PC-3 (cell line): ENCODE measurements at regions not wholly inside any gene's neighbourhood (a gene's known extent, or its start where the extent isn't known, plus 50 kb on each side); places are given as distances from the start of the nearest gene placed in this dataset.

Experiments used
- EZH2 ChIP-seq: fragments of 300-600 bp; sonication (generic); IDR thresholded peaks from one replicate; pipeline ENCODE4 v1.6.1; 2017; ENCODE audit warnings: antibody characterized with exemption, mild to moderate bottlenecking, low read length; ENCODE audit not compliant: unreplicated experiment
- TF ChIP-seq, protein P1 (sequence below): fragments of 300-600 bp; sonication (generic); conservative IDR thresholded peaks from 2 replicates; pipeline ENCODE4 v1.5.1; 2017; ENCODE audit warnings: antibody characterized with exemption, low read depth, mild to moderate bottlenecking, low read length

DNA sequence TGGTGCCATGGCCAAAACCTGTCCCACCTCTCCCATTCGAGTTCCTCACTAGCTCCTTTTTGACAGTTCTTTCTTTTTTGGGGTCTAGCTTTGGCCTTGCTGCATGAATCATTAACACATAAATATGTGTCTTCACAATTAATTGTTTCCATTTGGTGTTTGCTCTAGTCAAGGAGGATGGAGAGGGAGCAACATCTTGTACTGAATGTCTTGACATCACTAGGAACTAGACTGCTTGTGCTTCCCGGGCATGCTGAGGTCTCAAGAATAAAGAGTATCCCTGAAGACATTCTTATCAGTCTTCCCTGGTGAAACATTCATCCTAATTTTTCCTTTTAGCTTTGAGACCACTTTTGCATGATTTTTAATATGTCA lies 77.0 kb upstream of the ESR1 start:
- TF ChIP-seq, protein P1, sequence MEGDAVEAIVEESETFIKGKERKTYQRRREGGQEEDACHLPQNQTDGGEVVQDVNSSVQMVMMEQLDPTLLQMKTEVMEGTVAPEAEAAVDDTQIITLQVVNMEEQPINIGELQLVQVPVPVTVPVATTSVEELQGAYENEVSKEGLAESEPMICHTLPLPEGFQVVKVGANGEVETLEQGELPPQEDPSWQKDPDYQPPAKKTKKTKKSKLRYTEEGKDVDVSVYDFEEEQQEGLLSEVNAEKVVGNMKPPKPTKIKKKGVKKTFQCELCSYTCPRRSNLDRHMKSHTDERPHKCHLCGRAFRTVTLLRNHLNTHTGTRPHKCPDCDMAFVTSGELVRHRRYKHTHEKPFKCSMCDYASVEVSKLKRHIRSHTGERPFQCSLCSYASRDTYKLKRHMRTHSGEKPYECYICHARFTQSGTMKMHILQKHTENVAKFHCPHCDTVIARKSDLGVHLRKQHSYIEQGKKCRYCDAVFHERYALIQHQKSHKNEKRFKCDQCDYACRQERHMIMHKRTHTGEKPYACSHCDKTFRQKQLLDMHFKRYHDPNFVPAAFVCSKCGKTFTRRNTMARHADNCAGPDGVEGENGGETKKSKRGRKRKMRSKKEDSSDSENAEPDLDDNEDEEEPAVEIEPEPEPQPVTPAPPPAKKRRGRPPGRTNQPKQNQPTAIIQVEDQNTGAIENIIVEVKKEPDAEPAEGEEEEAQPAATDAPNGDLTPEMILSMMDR: no peak
- TF ChIP-seq EZH2: no peak
